Lower leg skin (tissue), 4 donors: ENCODE measurements at regions not wholly inside any gene's neighbourhood (a gene's known extent, or its start where the extent isn't known, plus 50 kb on each side); places are given as distances from the start of the nearest gene placed in this dataset.

Source experiments
- DNase-seq, 2 donors: peaks; one replicate each; pipeline ENCODE4 v3.0.0-alpha.2; 2019; ENCODE audit warnings: low spot score in 2 of 2
- H3K4me3 ChIP-seq: fragments of 200-600 bp; sonication (generic); 2 replicates; pipeline ENCODE4 v1.5.1; 2017; ENCODE audit warnings: mild to moderate bottlenecking, low read depth; ENCODE audit not compliant: poor library complexity, severe bottlenecking
- POLR2A ChIP-seq, 2 donors: fragments of 450-650 bp; IDR thresholded peaks; one replicate each; pipeline ENCODE4 v1.6.1; 2016 to 2017; ENCODE audit warnings: antibody characterized with exemption in 2 of 2, mild to moderate bottlenecking in 1 of 2, moderate library complexity in 1 of 2
- WGBS, 2 donors: methylation state at CpG; one replicate each; pipeline ENCODE4 v1.1.5; 2018; 5-methylcytosine and 5-hydroxymethylcytosine counted together
- intact Hi-C: fragments of 100-400 bp; cut with DNase I; formaldehyde crosslinking; loops from one replicate; pipeline ENCODE4 v1.15.0; 2023; ENCODE audit warnings: low total_unique reads
- TF ChIP-seq, protein P1 (sequence below), 3 donors: fragments of 450-650 bp; IDR thresholded peaks; one replicate each; pipeline ENCODE4 v1.5.1; 2016; ENCODE audit warnings: antibody characterized with exemption in 3 of 3, mild to moderate bottlenecking in 3 of 3, moderate library complexity in 2 of 3

DNA sequence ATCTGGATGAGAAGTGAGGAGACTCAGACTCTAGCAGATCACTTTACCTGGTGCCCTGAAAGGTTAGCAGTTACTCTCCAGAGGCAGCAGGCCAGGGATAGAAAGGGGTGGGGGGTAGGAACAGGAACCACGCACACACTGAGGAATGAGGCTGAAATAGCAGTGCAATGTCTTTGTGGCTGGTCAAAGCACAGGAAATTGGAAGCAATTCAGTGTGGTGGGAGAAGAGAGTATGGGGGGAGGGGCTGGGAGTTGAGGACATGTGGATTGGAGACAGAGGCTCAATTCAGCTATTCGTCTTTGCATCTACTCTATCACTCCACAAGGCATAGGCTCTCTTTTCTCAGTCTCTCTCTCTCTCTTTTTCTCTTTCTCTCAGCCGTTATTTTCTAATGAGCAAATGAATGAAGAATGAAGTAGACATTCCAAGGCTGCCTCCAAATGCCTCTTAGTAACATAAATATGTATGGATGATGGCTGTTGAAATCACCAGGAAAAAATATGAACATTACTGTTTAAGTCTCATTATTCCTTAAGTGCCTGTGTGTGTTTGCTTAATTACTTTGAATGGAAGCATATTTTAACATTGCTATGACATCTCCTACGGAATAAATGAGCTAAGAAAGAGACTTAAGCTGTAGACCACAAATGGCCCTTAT, 979.4 kb downstream of the TSN start:
- DNase-seq, result no peak
- TF ChIP-seq, protein P1, sequence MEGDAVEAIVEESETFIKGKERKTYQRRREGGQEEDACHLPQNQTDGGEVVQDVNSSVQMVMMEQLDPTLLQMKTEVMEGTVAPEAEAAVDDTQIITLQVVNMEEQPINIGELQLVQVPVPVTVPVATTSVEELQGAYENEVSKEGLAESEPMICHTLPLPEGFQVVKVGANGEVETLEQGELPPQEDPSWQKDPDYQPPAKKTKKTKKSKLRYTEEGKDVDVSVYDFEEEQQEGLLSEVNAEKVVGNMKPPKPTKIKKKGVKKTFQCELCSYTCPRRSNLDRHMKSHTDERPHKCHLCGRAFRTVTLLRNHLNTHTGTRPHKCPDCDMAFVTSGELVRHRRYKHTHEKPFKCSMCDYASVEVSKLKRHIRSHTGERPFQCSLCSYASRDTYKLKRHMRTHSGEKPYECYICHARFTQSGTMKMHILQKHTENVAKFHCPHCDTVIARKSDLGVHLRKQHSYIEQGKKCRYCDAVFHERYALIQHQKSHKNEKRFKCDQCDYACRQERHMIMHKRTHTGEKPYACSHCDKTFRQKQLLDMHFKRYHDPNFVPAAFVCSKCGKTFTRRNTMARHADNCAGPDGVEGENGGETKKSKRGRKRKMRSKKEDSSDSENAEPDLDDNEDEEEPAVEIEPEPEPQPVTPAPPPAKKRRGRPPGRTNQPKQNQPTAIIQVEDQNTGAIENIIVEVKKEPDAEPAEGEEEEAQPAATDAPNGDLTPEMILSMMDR (IDR thresholded peaks at IDR 0.05), result no peak
- TF ChIP-seq POLR2A (IDR thresholded peaks at IDR 0.05), result no peak
- H3K4me3 ChIP-seq, result no peak overlapping the region
- 51 to 68% methylated on average over 4 of the region's 4 CpGs for WGBS, 2 donors
- intact Hi-C loops, result no loop called here

- intact Hi-C loops, result no loop called here
- H3K4me3 ChIP-seq, result no peak overlapping the region
- TF ChIP-seq POLR2A (IDR thresholded peaks at IDR 0.05), result no peak
- TF ChIP-seq, protein P1 (IDR thresholded peaks at IDR 0.05), result no peak
- no peak for DNase-seq
- WGBS, 2 donors, result 69 to 70% methylated on average over 3 of the region's 3 CpGs
Measured at GRCh38 chr2:122736279-122736678, 980.8 kb downstream of the TSN start.

DNA sequence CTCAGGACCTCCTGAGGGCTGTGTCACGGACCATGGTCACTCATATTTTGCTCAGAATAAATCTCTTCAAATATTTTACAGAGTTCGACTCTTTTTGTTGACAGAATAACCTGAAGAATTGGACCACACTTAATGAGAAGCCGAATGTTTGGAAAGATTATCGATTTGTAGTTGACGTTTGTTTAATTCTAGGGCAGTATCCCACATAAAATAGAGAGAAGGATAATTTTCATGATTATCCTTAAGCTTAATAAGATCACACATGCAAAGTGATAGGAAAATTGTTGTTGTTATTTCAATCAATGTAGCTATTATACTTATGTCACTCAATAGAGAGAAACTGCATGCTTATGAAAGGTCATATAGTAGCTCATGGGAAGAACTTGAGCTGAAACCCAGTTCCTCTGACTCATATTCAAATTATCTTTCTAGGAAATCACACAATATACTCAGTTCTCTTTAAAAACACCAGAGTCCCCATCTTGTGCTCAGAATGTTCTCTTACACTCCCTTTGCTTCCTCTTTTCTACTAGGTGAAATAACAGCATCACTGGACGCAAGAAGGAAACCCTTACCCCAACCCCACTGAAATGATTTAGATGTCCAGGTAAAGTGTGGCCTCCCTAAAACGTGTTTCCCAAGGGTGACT, 982.1 kb downstream of the TSN start:
- WGBS, 2 donors, result 82 to 86% methylated on average over 7 of the region's 7 CpGs
- intact Hi-C loops, result no loop called here
- H3K4me3 ChIP-seq, result no peak overlapping the region
- no peak for DNase-seq
- TF ChIP-seq POLR2A (IDR thresholded peaks at IDR 0.05), result no peak
- TF ChIP-seq, protein P1 (IDR thresholded peaks at IDR 0.05), result no peak

- intact Hi-C loops, result no loop called here
- no peak overlapping the region for H3K4me3 ChIP-seq
- WGBS, 2 donors, result 69 to 72% methylated on average over 5 of the region's 5 CpGs
- no peak for DNase-seq
- no peak for TF ChIP-seq POLR2A (IDR thresholded peaks at IDR 0.05)
- TF ChIP-seq, protein P1 (IDR thresholded peaks at IDR 0.05), result no peak
Measured at GRCh38 chr2:122739732-122740593, 984.5 kb downstream of the TSN start.

DNA sequence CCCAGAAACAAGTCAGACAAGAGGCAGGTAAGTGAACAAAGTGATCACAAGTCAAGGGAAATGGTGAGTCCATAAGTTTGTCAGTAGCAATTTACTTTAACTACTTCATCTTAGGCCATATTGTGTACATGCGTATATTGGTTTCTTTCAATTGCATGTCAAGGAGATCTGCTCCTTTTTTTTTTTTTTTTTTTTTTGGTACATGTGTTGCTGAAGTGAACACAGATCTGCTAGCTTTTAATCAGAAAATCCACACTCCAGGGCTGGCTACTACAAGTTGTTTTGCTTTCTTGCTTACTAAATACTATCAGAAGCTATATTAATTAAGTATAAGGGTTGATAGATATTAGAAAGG, 985.1 kb downstream of the TSN start:
- whole genome bisulfite sequencing, 2 donors, result 93 to 98% methylated on average over 1 of the region's 1 CpG
- intact Hi-C loops, result no loop called here
- TF ChIP-seq, protein P1 (IDR thresholded peaks at IDR 0.05), result no peak
- no peak for TF ChIP-seq POLR2A (IDR thresholded peaks at IDR 0.05)
- no peak for DNase-seq
- no peak overlapping the region for H3K4me3 ChIP-seq
